GM19438 (cell line): ENCODE measurements at regions not wholly inside any gene's neighbourhood (a gene's known extent, or its start where the extent isn't known, plus 50 kb on each side); places are given as distances from the start of the nearest gene placed in this dataset.

Source experiments
- ATAC-seq: cut with Tn5 transposase; IDR thresholded peaks from one replicate; pipeline ENCODE4 v1.9.1; 2021; ENCODE audit warnings: low read depth; ENCODE audit not compliant: unreplicated experiment

DNA sequence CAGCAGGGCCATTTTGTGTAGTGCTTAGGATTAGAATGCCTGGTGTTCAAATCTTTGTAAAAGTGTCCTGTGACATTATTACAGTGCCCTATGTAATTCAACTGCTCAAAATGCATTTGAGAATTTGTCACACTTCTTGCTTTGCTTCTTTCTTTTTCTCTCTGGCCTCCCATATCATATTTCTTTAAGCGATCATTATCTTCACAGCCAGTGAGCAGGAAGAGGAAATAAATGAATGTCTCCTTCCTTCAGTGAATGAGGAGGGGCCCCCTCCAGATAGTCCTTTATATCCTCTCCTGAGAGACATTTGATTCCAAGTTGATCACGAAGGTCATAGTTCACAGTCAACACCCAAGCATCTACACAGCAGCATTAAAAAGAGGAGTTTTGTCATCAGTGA is 425.1 kb upstream of the NPVF start:
- no peak for ATAC-seq

DNA sequence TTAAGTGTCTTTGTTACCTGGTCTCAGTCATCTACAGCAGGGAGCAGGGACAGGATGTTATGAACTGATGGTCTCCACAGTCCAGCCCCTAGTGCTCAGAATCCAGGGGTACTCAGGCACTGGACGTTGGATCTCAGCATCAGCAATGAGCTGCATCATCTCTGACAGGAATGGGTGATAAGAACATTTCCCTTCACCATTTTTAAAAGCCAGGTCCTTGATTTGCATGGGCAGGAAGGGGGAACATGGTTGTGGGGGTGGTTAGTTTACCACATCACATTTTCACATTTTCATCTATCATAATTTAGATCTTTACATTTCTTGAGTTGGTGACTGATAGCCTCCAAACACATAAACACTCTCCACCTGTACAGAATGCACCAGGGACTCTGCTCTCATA is 427.8 kb upstream of the NPVF start:
- ATAC-seq = no peak

DNA sequence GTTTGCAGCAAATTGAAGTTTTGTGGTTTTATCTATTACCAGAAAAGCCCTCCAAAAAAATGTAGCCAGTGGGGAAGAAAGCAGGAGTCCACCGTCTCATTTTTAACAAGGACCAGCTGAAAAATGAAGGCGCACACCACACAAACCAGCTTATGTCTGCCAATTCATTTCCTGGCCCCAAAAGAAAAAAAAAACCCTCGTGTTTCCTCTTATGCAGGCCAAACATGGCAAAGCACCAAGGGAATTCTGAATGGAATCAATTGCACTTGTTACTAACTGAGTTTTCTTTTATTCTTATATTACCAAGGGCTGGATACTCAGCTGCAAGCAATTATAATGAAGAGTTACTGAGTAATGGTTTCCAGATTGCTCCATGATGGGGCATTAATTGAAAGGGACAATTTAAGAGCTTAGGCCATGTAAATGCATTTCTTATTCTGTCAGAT is 428.3 kb upstream of the NPVF start:
- no peak for ATAC-seq

DNA sequence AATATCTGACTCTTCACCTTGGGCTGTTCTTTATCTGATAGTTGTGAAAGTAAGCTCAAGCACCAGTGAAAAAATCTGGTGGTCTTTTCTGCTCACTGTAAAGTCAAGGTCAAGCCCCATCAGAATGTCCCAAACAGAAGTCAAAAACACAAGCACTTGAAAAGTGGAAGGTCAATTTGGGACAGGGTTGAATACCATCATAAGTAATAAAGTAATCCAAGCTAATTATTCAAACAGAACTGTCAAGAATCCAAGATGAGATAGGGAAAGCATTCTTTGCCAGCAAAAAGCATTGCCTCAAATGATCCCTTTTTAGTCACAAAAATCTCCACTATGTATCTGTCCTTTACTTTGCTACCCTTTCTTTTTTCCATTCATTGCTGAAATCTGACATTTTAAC is 430.1 kb upstream of the NPVF start:
- no peak for ATAC-seq

DNA sequence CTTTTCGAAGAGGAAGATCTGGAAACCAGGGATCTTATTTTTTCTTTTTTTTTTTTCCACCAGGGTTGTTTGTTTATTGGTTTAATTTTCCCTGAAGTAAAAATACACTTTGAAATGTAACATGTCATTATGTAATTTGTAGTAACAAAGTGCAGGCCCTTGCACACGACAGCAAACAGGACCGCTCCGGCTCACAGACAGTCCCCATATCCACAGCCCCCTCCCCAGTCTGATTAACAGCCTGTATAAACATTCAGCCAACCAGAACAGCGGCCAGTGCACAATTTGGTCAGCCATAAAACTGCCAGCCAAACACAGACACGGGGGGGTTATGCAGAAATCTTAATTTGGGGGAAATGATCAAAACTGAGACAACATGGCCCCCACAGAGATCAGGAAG is 431.6 kb upstream of the NPVF start:
- ATAC-seq = no peak

DNA sequence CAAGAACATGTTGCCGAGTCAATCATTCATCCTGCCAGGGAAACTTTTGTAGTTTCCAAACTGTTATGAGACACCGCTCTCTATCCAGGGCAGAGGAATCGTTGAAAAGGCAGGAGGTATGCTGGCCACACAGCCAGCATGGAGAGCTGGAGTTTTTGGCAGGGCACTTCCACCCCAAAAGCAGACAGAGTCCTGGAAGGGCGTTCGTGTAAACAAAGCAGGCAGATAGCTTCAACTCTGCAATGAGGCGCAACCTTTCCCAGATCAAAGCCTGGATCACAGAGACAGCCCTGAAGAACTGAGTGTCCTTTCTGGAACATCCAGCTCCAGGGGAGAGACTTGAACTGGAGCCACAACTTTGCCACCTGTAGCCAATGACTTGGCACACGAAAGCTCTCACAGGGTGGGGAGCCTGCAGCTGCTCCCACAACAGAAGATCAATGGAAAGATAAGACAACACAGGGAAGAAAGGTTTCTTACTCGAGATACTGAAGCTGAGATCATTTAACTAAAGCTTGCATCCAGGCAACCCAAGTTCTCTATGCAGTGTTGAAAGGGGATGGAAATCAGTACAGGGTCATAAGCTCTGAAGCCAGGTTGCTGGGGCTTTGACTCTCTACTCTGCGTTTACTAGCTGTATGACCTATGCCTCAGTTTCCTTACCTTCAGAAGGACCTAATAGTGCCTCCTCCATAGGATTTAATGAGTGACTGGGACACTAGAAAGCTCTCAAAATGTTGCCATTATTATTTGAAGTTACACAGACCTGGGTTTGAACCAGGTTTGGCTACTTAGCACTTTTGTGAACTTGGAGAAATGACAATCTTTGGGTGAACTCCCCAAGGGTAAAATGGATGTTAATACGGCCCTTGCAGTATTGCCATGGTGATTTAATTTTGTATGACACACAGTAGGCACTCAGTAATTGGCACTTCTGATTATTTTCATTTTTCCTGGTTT is 434.8 kb upstream of the NPVF start:
- ATAC-seq = no peak

DNA sequence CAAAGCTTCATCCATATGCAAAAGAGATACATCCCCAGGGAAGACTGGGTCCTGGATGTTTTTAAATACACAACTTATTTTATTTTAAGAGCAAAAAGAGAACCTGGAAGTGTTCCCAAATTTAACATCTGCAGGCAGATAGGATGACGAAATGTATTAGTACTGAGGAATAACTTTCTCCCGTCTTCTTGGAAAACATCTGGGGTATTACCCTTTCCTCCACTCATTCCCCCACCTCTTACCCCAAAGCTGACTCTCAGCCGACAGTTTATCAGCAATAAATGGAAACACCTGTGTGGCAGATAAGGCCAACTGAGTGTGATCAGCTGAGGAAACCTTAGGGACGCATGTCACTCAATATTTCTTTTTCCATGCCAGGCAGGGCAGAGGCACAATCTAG is 435.6 kb upstream of the NPVF start:
- no peak for ATAC-seq

DNA sequence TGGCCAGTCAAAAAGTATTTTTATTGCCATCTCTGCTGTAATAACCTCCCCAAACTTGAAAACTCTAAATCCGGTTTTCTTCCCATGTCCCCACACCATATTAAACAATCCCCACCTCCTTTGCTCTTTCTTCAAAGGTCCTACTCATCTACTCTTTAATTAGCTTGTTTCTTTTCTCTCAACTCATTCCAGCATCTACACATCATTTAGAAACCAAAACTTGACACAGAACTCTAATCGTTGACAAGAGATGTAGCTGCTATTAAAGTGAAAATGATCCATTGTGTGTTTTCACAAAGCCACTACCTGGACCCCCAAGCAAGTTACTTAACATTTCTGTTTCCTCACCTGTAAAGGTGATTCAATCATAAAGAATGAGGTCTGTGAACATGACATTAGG is 436.3 kb upstream of the NPVF start:
- no peak for ATAC-seq

DNA sequence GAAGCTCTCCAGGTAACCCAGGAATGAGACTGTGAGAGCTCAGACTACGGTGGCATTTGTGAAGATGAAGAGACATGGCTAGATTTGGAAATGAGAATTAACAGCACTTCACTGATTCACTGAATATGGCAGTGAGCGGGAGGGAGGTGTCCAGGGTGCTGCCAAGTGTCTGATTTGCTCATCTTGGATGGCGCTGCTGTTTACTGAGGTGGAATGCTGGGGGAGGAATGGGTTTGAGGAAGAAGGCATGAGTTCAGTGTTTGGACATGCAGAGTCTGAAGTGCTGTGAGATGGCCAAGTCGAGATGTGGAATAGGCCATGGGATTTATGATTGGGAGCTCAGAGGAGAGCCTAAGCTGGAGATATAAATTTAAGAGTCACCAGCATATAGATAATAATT is 437.1 kb upstream of the NPVF start:
- no peak for ATAC-seq

DNA sequence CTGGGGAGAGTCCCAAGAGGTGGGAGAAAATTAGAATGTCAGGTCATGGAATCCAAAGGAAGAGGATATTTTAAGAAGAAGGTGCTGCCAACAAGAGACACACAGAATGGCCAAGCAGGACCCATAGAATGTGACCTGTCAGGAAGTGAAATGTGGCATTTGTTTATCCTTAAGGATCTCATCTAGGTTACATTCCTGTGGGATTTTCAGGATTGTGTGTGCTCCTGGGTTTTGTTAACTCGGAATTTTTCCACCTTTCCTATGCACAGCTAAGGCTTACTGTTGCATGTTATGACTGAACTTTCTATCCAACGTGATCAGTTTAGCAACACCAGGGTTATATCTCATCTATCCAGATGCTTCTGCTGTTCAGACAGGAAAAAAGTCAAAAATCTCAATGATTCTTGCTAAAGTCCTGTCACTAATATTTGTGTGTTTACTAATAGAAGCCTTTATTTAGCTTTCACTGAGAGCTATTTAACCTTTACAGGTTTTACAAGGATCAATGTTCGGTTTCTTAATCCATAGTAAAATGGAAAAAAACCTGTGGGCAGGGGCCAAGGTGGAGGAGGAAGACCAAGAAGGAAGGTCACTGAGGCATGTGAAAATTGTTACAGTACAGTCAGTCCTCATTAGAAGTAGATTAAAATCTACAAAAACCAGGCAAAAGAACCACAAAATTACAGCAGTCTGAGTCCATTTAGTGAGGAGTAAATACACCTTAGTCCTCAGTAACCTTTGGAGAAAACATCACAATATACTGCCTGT is 437.8 kb upstream of the NPVF start:
- no peak for ATAC-seq

DNA sequence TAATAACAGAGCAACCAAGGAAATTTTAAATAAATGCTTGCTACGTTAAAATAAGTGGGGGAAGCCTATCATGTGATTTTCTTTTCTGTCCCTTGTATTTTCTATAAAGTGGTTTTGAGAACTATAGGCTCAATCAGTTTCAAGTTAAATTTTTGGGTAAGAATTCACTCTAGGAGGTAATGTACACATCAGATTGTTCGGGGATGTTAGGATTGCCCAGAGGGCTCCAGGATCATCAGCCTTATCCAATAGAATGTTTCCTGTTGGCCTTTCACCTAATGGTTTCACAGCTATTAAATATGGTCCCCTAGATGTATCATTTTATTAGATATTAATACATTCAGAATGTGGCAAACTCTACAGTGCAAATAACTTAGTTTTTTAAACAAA is 438.4 kb upstream of the NPVF start:
- no peak for ATAC-seq

DNA sequence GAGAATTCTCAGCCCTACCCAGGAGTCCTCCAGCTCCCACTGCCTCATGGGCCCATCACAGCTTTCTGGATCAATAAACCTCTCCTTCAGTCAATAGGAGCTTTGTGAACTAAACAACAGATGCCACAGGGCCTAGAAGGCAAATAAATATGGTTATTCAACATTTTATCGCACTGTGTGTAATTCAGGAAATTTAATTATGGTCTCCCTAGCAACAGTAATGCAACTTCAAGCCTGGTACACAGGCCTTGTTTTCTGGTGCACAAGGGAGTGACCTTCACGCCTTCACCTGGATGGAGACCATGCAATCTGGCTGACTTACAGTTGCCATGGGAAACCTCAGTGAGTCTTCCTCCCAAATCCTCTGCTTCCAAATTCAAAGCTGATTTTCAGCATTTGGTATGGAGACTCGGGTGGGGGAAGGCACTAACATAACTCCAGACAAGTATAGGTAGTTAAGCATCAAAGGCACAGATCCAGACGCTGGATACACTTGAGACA is 441.0 kb upstream of the NPVF start:
- ATAC-seq = no peak

DNA sequence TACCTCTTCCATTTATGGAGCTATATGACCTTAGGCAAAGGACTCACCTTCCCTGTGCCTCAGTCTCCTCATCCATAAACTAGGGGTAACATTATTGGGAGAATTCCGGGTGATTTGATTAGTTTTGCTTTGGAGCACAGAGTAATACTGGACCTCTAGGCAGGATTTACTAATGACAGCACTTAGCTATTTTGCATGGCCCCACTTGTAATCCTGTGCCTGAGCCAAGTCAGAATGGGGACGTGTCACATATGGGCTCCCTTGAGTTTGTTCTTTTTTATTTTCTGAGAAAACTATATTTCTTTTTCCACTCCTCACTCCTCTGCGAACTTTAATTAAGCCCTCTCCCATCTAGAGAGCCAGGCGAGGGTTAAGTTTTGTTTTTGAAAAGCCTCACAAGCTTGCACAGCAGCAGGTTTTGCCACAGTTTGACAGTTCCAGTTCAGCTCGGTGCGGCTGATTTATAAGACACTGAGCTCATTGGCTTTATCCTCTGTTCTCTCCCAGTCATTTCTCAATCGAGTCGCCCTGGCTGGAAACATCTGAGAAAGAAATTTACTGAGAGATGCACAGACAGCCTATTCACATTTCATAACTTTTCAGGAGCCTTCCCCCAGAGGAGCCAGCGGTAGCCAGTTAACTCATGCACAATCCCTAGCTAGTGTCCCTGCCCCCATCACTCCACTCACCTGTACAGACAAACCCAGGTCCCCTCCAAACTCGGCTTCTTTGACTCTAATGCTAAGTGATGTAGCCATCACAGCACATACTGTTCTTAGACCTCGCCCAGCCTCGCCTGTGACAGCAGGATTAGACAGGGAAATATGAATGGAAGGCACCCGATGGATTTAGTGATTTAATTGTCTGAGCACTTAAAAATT is 441.9 kb upstream of the NPVF start:
- ATAC-seq = no peak

DNA sequence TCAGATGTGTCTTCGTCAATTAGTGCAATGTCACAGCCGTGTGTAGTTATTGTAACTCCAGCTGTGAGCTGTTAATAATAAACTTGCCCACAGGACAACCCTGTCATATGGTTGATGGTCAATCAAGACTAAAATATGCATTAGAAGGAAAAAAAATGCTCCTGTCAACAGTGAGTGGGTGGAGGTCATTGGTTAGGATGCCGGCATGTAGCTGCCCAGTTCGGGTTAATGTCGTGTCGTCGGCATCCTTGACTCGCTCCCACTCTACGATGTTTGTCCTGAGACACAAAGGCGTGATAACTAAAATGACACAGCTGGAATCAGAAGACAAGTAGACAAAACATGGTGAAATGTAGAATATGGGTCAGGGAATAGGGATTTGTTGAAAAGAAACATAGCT is 442.8 kb upstream of the NPVF start:
- no peak for ATAC-seq

DNA sequence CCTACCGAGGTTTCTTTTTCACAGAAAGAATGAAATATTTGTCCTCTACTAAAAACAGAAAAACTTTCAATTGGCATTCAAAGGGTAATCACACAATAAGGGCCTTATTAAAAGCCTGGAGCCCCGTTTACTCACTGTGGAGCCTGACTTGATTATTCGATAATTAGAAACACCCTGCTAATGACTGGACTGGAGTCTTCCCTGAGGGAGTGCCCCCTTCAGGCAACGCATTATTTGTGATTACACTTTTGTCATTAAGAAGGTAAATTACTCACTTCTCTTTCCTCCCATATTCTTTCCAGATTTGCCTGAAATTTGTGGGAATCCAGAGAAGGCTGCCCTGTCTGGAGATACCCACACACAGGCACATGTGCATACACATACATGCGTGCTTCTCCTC is 444.2 kb upstream of the NPVF start:
- ATAC-seq = no peak

DNA sequence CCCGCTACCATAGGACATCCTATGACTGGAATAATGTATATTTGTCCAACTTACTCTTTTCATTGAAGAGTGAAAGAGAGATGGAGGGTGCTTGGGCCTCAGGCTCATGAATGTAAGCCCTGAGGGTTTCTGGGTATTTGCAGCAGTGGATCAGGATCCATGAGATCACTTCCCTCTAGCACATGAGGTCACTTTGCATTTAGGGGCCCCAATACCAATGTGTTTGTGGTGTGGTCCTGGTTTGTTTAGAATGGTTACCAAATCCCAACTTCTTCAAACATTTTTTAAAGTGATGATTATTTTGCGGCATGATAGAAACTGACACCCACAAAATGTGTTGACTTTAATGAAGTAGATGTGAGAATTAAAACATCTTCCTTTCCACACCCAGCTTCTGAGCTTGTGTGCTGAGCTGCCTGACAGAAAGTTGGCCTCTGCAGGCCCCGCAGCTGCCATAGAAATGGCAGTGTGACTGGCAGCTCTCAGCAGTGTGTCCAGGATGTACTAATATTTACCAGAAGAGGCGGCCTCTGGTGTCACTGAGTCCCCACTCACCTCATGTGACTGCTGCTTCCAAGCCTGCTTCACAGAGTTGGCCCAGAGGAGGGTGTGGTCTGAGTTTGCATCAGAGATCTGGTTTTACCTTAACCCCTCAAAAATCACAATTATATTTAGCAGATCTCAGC is 447.6 kb upstream of the NPVF start:
- ATAC-seq = no peak

DNA sequence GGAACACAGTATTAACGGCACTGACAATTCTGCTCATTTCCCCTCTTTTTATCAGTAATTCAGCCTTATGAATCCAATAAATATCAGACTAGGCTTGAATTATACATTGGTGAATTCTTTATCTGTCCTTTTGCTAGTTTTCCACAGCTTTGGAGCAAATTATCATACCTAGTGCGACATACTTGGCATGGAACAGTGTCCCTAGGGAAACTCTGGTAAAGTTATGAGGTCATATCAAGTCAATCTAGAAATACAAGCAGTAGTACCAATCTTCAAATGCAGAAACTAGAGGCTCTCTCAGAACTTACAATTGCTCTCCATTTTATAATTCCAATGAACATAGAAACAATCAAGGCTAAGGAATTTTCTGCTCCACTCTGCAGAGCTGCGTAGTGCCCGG is 449.3 kb upstream of the NPVF start:
- ATAC-seq = no peak

DNA sequence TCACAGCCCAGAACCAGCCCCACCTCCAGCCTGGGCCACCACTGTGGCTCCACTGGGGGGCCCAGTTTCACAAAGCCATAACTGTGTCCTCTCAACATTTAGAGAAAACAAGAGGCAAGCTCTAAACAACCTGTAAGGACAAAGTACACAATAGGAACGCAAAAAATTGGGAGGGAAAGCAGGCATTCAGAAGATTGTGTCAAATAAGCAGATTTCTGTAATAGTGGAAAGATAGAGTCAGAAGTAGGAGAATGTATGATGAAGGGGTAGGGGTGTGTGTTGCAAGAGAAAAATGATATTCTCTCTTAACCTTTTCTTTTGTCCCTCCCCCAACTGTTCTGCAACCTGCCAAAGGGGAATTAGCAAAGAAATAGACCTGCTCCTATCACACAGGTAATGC is 449.9 kb upstream of the NPVF start:
- no peak for ATAC-seq

DNA sequence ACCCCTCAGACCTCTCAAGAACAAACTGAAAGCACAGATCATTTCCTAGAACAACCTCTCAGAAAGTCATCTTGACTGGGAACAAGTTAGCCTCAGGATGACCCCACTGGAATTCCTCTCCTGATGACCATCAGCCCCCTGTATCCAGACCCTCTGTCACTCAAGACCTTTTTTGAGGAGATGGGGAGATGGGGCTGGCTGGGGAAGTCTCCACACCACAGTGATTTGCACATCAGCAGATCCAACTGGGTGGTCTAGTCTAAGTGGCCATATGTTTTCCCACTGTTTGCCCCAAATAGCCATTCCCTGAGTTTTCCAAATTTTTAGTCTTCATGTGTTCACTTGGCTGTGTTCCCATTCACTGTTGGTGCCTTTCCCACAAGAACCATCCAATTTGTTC is 452.4 kb upstream of the NPVF start:
- ATAC-seq = no peak

DNA sequence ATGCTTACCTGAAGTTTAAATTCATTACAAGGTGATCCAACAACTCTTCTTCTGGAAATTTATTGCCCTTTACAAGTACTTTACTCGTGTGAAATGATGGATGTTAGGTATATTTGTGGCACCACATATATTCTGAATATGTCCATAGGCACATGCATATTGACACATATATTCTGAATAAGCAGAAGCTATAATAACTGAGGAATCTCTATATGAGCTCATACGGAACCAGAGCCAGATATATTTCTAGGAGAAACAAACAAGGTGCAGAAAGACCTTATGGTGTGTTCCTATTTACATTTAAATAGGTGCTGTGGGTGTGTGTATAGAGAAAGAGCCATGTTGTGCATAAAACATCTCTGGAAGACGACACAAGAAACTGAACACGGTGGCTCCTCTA is 456.1 kb upstream of the NPVF start:
- ATAC-seq = no peak
